Spleen (tissue), 7 donors: ENCODE measurements at regions not wholly inside any gene's neighbourhood (a gene's known extent, or its start where the extent isn't known, plus 50 kb on each side); places are given as distances from the start of the nearest gene placed in this dataset.

Experiments used
- CTCF ChIP-seq, 11 experiments: fragments of 200-600 bp in 7 of 11; fragments of 450-650 bp in 4 of 11; sonication (generic) in 4 of 11; IDR thresholded peaks in 8 of 11; conservative IDR thresholded peaks in 3 of 11; 1 replicate in 7 of 11; 2 replicates in 4 of 11; pipeline versions ENCODE4 v1.4.0 to v1.8.0; 2016 to 2021; ENCODE audit warnings: antibody characterized with exemption in 11 of 11, inconsistent platforms in 4 of 11, mild to moderate bottlenecking in 1 of 11
- POLR2A ChIP-seq, 3 donors: fragments of 450-650 bp; IDR thresholded peaks; one replicate each; pipeline ENCODE4 v1.5.1; 2017; ENCODE audit warnings: antibody characterized with exemption in 3 of 3, mild to moderate bottlenecking in 1 of 3
- POLR2AphosphoS5 ChIP-seq, 3 donors: sonication (generic); formaldehyde crosslinking; IDR thresholded peaks; one replicate each; pipeline ENCODE4 v1.5.1; 2017; ENCODE audit warnings: antibody characterized with exemption in 3 of 3
- donor health status: DM: no; HTN: no; CAD: no; lungs with moderate emphysema.
- donor health status: DM: no; HTN: no; CAD: no.
- donor health status: DM: no; HTN: no; CAD: no.

GRCh38 chr5:61651195-61651594, 319.1 kb downstream of the ZSWIM6 start:
- TF ChIP-seq POLR2AphosphoS5 (IDR thresholded peaks at IDR 0.05) (no peak), POLR2A (IDR thresholded peaks at IDR 0.05) (no peak), CTCF (IDR thresholded peaks at IDR 0.05 in 8 of 11, conservative IDR thresholded peaks at IDR 0.05 in 3 of 11) (no peak)
